ENCODE measurements at regions not wholly inside any gene's neighbourhood (a gene's known extent, or its start where the extent isn't known, plus 50 kb on each side); places are given as distances from the start of the nearest gene placed in this dataset.

DNA sequence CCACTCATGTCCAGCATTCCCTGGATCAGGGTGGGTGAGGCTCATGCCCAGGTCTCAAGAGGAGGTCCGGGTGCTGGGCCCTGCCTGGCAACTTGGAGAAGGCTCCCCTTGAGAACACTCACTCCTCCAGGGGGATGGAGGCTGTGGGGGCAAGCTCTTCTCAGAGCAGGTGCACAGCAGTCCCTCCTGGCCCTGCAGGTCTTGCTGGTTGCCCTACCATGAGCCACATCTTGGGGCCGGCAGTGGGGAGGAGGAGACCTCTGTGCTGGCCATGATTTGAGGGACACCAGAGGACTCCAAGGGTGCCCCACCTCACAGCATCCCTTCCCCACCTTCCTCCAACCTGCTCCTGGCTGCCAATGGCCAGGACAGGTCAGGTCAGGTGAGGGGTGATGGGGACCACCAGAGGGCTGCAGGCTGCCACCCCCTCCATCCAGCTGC, 87.4 kb upstream of the RET start:
- TF ChIP-seq CTCF (IDR thresholded peaks at IDR 0.05) = no peak
- TF ChIP-seq POLR2AphosphoS5 (IDR thresholded peaks at IDR 0.05) = no peak
- no peak for TF ChIP-seq POLR2A (IDR thresholded peaks at IDR 0.05)

Data from prostate gland (tissue), 2 donors.